Trophoblast cell (in vitro differentiated cells and primary cell): ENCODE measurements at regions not wholly inside any gene's neighbourhood (a gene's known extent, or its start where the extent isn't known, plus 50 kb on each side); places are given as distances from the start of the nearest gene placed in this dataset.

ENCODE experiments used
- DNase-seq, 2 donors: peaks; one replicate each; pipeline ENCODE4 v3.0.0-alpha.2; 2016
- H2AFZ ChIP-seq: 2 replicates; pipeline ENCODE4 v1.6.1; 2013; ENCODE audit warnings: low read length, moderate library complexity, mild to moderate bottlenecking; ENCODE audit not compliant: insufficient read depth, poor library complexity
- H2AK5ac ChIP-seq: 2 replicates; pipeline ENCODE4 v1.6.1; 2013; ENCODE audit warnings: mild to moderate bottlenecking, low read length
- H2BK120ac ChIP-seq: 2 replicates; pipeline ENCODE4 v1.6.1; 2013; ENCODE audit warnings: low read length, mild to moderate bottlenecking, moderate library complexity; ENCODE audit not compliant: insufficient read depth, poor library complexity
- H2BK12ac ChIP-seq: 2 replicates; pipeline ENCODE4 v1.6.1; 2013; ENCODE audit warnings: mild to moderate bottlenecking, low read length, moderate library complexity
- H2BK5ac ChIP-seq: 2 replicates; pipeline ENCODE4 v1.6.1; 2013; ENCODE audit warnings: low read length, low read depth, moderate library complexity, mild to moderate bottlenecking; ENCODE audit not compliant: poor library complexity
- H3K14ac ChIP-seq: 2 replicates; pipeline ENCODE4 v1.6.1; 2013; ENCODE audit warnings: mild to moderate bottlenecking, low read length
- H3K18ac ChIP-seq: 2 replicates; pipeline ENCODE4 v1.6.1; 2013; ENCODE audit warnings: mild to moderate bottlenecking, low read length
- H3K23ac ChIP-seq: 2 replicates; pipeline ENCODE4 v1.6.1; 2013; ENCODE audit warnings: low read length
- H3K27ac ChIP-seq: 2 replicates; pipeline ENCODE4 v1.5.1; 2013; ENCODE audit warnings: low read depth, mild to moderate bottlenecking, inconsistent platforms, low read length, moderate library complexity
- H3K27me3 ChIP-seq: 2 replicates; pipeline ENCODE4 v1.6.1; 2013; ENCODE audit warnings: inconsistent platforms, mild to moderate bottlenecking, low read length, moderate library complexity; ENCODE audit not compliant: insufficient read depth
- H3K36me3 ChIP-seq, 2 experiments: 1 replicate in 1 of 2; 2 replicates in 1 of 2; pipeline ENCODE4 v1.6.1; 2013; ENCODE audit warnings: low read length in 2 of 2, mild to moderate bottlenecking in 2 of 2, moderate library complexity in 1 of 2; ENCODE audit not compliant: insufficient read depth in 2 of 2, control insufficient read depth in 1 of 2
- H3K4ac ChIP-seq: 2 replicates; pipeline ENCODE4 v1.6.1; 2013; ENCODE audit warnings: low read depth, mild to moderate bottlenecking, low read length, moderate library complexity
- H3K4me1 ChIP-seq, 2 experiments: 1 replicate in 1 of 2; 2 replicates in 1 of 2; pipeline ENCODE4 v1.6.1; 2013; ENCODE audit warnings: low read length in 2 of 2, mild to moderate bottlenecking in 2 of 2, moderate library complexity in 1 of 2; ENCODE audit not compliant: insufficient read depth in 2 of 2, control insufficient read depth in 1 of 2
- H3K4me2 ChIP-seq: 2 replicates; pipeline ENCODE4 v1.6.1; 2013; ENCODE audit warnings: inconsistent platforms, mild to moderate bottlenecking, low read length, moderate library complexity
- H3K4me3 ChIP-seq: 2 replicates; pipeline ENCODE4 v1.5.1; 2013; ENCODE audit warnings: mild to moderate bottlenecking, low read depth, low read length, inconsistent platforms
- H3K79me1 ChIP-seq: one replicate; pipeline ENCODE4 v1.6.1; 2013; ENCODE audit warnings: low read length
- H3K79me2 ChIP-seq: 2 replicates; pipeline ENCODE4 v1.6.1; 2013; ENCODE audit warnings: low read length, mild to moderate bottlenecking; ENCODE audit not compliant: control insufficient read depth, insufficient read depth, poor library complexity
- H3K9ac ChIP-seq: 2 replicates; pipeline ENCODE4 v1.6.1; 2013; ENCODE audit warnings: mild to moderate bottlenecking, low read length
- H3K9me3 ChIP-seq: 2 replicates; pipeline ENCODE4 v1.6.1; 2013; ENCODE audit warnings: low read depth, mild to moderate bottlenecking, control low read depth, inconsistent platforms, low read length; ENCODE audit not compliant: insufficient read depth
- H4K12ac ChIP-seq: 2 replicates; pipeline ENCODE4 v1.6.1; 2013; ENCODE audit warnings: low read depth, mild to moderate bottlenecking, low read length, moderate library complexity
- H4K8ac ChIP-seq: 2 replicates; pipeline ENCODE4 v1.6.1; 2013; ENCODE audit warnings: low read depth, mild to moderate bottlenecking, low read length, moderate library complexity
- H4K91ac ChIP-seq: one replicate; pipeline ENCODE4 v1.6.1; 2013; ENCODE audit warnings: low read depth, mild to moderate bottlenecking, low read length, moderate library complexity
- WGBS: extraction: QIAGEN DNeasy Blood & Tissue Kit; methylation state at CpG from one replicate; pipeline ENCODE4 v1.1.7; 2013; ENCODE audit warnings: missing lambda C conversion rate; ENCODE audit not compliant: insufficient read length, insufficient coverage; ENCODE audit errors: extremely low coverage; 5-methylcytosine and 5-hydroxymethylcytosine counted together

- H2AFZ ChIP-seq: no peak overlapping the region
- no peak overlapping the region for H2AK5ac ChIP-seq
- H3K4me2 ChIP-seq: no peak overlapping the region
- no peak overlapping the region for H3K4me3 ChIP-seq
- no peaks in the 10 kb centered on the region for H3K27me3 ChIP-seq
- H3K79me1 ChIP-seq: no peaks in the 10 kb centered on the region
- no peak overlapping the region for H4K91ac ChIP-seq
- no peak overlapping the region for H3K23ac ChIP-seq
- no peak overlapping the region for H3K14ac ChIP-seq
- H2BK12ac ChIP-seq: no peak overlapping the region
- H4K8ac ChIP-seq: no peak overlapping the region
- no peak overlapping the region for H4K12ac ChIP-seq
- no CpG with 5 or more reads among the region's 2 CpGs for WGBS
- no peaks in the 10 kb centered on the region for H3K4me1 ChIP-seq
- no peak overlapping the region for H2BK120ac ChIP-seq
- no peaks in the 10 kb centered on the region for H3K36me3 ChIP-seq
- no peak overlapping the region for H3K9ac ChIP-seq
- no peak overlapping the region for H3K18ac ChIP-seq
- no peak overlapping the region for H3K4ac ChIP-seq
- H2BK5ac ChIP-seq: no peak overlapping the region
- DNase-seq: no peak
- no peaks in the 10 kb centered on the region for H3K9me3 ChIP-seq
- H3K27ac ChIP-seq: no peak overlapping the region
- H3K79me2 ChIP-seq: no peaks in the 10 kb centered on the region
These were observed 526.1 kb downstream of the KLF12 start for GRCh38 chr13:73608157-73608516.

DNA sequence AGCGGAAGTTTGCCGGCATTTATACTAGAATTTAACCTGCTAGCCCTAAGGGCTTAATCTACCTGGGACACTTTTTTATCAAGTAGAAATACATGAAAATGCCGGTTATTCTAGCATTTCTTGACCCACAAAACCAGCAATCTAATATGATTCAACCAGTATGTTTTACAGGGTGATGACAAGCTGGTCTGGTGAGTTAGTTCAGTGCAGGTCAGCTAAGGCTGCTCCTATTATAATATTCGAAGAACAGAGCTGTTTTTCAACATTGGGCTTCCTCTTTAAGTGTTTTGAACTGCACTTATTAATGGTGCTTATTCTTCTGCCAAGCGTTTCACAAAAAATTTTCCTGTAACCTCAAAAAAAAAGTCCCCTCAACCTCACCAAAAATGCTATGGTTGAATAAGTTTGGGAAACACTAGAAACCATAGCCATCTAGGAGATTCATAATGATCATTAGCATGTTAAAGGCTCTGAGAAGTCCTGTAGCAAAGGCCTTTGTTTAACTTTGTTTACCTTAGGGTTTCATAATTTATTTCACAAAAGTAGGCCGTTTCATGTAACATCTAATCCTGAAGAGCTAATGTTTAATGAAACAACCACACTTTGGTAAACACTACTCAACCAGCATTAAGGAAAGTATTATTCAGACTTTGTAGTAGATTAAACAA lies 526.6 kb downstream of the KLF12 start:
- no peaks in the 10 kb centered on the region for H3K79me1 ChIP-seq
- H2BK120ac ChIP-seq: no peak overlapping the region
- no peak overlapping the region for H3K4me3 ChIP-seq
- H3K36me3 ChIP-seq: no peaks in the 10 kb centered on the region
- H3K27ac ChIP-seq: no peak overlapping the region
- H3K14ac ChIP-seq: no peak overlapping the region
- no peak overlapping the region for H3K4ac ChIP-seq
- H4K8ac ChIP-seq: no peak overlapping the region
- no peak overlapping the region for H3K4me2 ChIP-seq
- no peak overlapping the region for H2BK12ac ChIP-seq
- no peak overlapping the region for H4K12ac ChIP-seq
- no peak overlapping the region for H3K23ac ChIP-seq
- H3K27me3 ChIP-seq: no peaks in the 10 kb centered on the region
- H2AK5ac ChIP-seq: no peak overlapping the region
- H3K4me1 ChIP-seq: no peaks in the 10 kb centered on the region
- H3K9me3 ChIP-seq: no peaks in the 10 kb centered on the region
- no peak overlapping the region for H3K18ac ChIP-seq
- H3K79me2 ChIP-seq: no peaks in the 10 kb centered on the region
- no peak overlapping the region for H2AFZ ChIP-seq
- no peak overlapping the region for H2BK5ac ChIP-seq
- no CpG with 5 or more reads among the region's 6 CpGs for WGBS
- no peak for DNase-seq
- no peak overlapping the region for H4K91ac ChIP-seq
- H3K9ac ChIP-seq: no peak overlapping the region

GRCh38 chr13:73603646-73604045 lies 530.6 kb downstream of the KLF12 start:
- Histone ChIP-seq H3K4ac (no peak overlapping the region), H3K4me2 (no peak overlapping the region), H3K79me1 (no peaks in the 10 kb centered on the region), H3K9me3 (no peaks in the 10 kb centered on the region), H3K27ac (no peak overlapping the region), H4K8ac (no peak overlapping the region), H3K36me3 (no peaks in the 10 kb centered on the region), H3K79me2 (no peaks in the 10 kb centered on the region), H2BK12ac (no peak overlapping the region), H4K12ac (no peak overlapping the region), H2AK5ac (no peak overlapping the region), H3K18ac (no peak overlapping the region), H3K9ac (no peak overlapping the region), H2BK5ac (no peak overlapping the region), H3K27me3 (no peaks in the 10 kb centered on the region), H3K4me1 (no peaks in the 10 kb centered on the region), H2AFZ (no peak overlapping the region), H2BK120ac (no peak overlapping the region), H3K4me3 (no peak overlapping the region), H3K14ac (no peak overlapping the region), H4K91ac (no peak overlapping the region), H3K23ac (no peak overlapping the region)
- no CpG with 5 or more reads among the region's 1 CpG for WGBS
- DNase-seq: no peak

DNA sequence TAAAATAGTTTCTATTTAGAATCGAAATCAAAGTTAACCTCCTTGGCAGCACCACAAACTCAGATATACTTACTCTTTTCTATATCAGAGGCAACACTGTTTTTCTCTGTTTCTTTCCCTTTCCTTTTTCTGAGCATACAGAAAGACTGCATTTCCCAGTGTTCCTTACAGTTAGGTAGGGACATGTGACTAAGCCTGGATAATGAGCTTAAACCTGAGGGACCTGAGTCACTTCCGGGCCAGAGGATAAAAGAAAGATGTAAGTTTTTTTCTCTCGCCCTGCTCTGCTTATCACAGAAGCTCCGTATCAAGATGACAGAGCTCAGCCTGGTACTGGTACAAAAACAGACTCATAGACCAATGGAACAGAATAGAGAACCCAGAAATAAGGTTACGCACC lies 531.9 kb downstream of the KLF12 start:
- H3K18ac ChIP-seq: no peak overlapping the region
- H4K12ac ChIP-seq: no peak overlapping the region
- no peaks in the 10 kb centered on the region for H3K9me3 ChIP-seq
- no peak overlapping the region for H2AFZ ChIP-seq
- no peak overlapping the region for H2AK5ac ChIP-seq
- H2BK5ac ChIP-seq: no peak overlapping the region
- peak; percentile 5 to 47 for DNase-seq
- no peak overlapping the region for H4K91ac ChIP-seq
- H3K9ac ChIP-seq: no peak overlapping the region
- no peak overlapping the region for H3K4ac ChIP-seq
- no peak overlapping the region for H2BK120ac ChIP-seq
- no peak overlapping the region for H4K8ac ChIP-seq
- no peaks in the 10 kb centered on the region for H3K4me1 ChIP-seq
- no peak overlapping the region for H3K4me3 ChIP-seq
- no peaks in the 10 kb centered on the region for H3K27me3 ChIP-seq
- no peaks in the 10 kb centered on the region for H3K79me1 ChIP-seq
- no peak overlapping the region for H3K23ac ChIP-seq
- no peaks in the 10 kb centered on the region for H3K36me3 ChIP-seq
- H3K79me2 ChIP-seq: no peaks in the 10 kb centered on the region
- H3K4me2 ChIP-seq: no peak overlapping the region
- no CpG with 5 or more reads among the region's 5 CpGs for WGBS
- H3K14ac ChIP-seq: no peak overlapping the region
- H3K27ac ChIP-seq: no peak overlapping the region
- no peak overlapping the region for H2BK12ac ChIP-seq
